ENCODE measurements at regions not wholly inside any gene's neighbourhood (a gene's known extent, or its start where the extent isn't known, plus 50 kb on each side); places are given as distances from the start of the nearest gene placed in this dataset.

DNA sequence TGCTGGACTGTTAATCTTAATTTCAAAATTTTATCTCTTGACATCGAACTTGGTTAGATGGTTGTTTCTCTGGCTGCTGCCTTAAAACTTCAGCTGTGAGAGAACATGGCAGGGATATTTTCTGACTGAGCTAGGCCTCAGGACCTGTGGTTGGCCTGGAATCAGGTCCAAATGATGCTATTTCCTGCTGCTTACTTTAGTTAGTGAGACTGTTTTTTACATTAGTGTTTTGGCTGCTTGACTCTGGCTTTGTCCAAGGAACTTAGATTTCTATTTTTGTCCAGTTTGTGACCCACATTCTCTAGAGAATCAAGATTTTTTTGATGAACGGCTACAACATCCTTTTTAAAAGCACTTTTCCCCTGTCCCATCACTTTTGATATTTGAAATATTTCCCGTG, 497.9 kb upstream of the SGO1 start:
- TF ChIP-seq ISL1 (CRISPR knock-in tag; IDR thresholded peaks at IDR 0.05) (no peak), ZNF70 (CRISPR knock-in tag; IDR thresholded peaks at IDR 0.05) (no peak), TOX (CRISPR knock-in tag; IDR thresholded peaks at IDR 0.05; ENCODE audit: borderline replicate concordance) (no peak)

Data from SK-N-SH treated with all-trans-retinoic acid at 6 μM for 48 hours (cell line).